Naive B cell (primary cell): ENCODE measurements at regions not wholly inside any gene's neighbourhood (a gene's known extent, or its start where the extent isn't known, plus 50 kb on each side); places are given as distances from the start of the nearest gene placed in this dataset.

Experiments
- ATAC-seq, 2 donors: fragments of 150-1000 bp; cut with Tn5 transposase; 2 replicates each; pipeline ENCODE4 v1.10.0; 2021; ENCODE audit warnings: low read depth in 2 of 2, mild to moderate bottlenecking in 2 of 2, moderate library complexity in 2 of 2
- DNase-seq: peaks from one replicate; pipeline ENCODE4 v3.0.0; 2022
- H3K27ac Mint-ChIP-seq, 6 donors: one replicate each; pipeline ENCODE4 v1.8.0; 2020 to 2022; ENCODE audit warnings: mild to moderate bottlenecking in 6 of 6, mixed read lengths in 6 of 6, moderate library complexity in 5 of 6, inconsistent platforms in 2 of 6
- H3K27me3 Mint-ChIP-seq, 3 donors: one replicate each; pipeline ENCODE4 v1.8.0; 2021 to 2022; ENCODE audit warnings: mixed read lengths in 3 of 3, mild to moderate bottlenecking in 1 of 3
- H3K36me3 Mint-ChIP-seq, 2 donors: one replicate each; pipeline ENCODE4 v1.8.0; 2020 to 2022; ENCODE audit warnings: mixed read lengths in 2 of 2, inconsistent platforms in 1 of 2, mild to moderate bottlenecking in 1 of 2
- H3K4me1 Mint-ChIP-seq, 3 donors: one replicate each; pipeline ENCODE4 v1.8.0; 2020 to 2022; ENCODE audit warnings: mixed read lengths in 3 of 3, inconsistent platforms in 1 of 3, mild to moderate bottlenecking in 1 of 3, moderate library complexity in 1 of 3
- H3K4me3 Mint-ChIP-seq, 8 donors: one replicate each; pipeline ENCODE4 v1.8.0; 2020 to 2022; ENCODE audit warnings: mild to moderate bottlenecking in 8 of 8, mixed read lengths in 8 of 8, moderate library complexity in 8 of 8, inconsistent platforms in 2 of 8
- H3K9me3 Mint-ChIP-seq, 7 donors: one replicate each; pipeline ENCODE4 v1.8.0; 2020 to 2022; ENCODE audit warnings: mixed read lengths in 7 of 7, mild to moderate bottlenecking in 5 of 7, inconsistent platforms in 2 of 7, moderate library complexity in 1 of 7

DNA sequence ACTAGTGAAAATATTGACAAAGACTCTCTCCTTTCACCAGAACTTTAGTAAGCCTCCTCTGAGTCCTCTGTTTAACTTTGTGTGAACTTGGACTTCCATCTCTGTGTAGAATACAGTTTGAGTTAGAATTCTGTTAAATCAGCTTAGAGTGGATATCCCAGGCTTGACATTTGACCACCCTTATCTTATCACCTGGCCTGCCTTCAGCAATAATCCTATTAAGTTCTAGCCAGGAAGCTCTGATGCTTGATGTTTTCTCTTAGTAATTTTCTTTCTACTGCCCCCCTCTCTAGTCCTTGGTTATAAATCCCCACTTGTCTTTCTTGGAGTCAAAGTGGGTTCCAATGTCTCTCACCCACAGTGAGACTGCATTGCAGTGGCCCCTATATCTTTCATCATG lies 702.7 kb upstream of the GCFC2 start:
- no peak for DNase-seq

DNA sequence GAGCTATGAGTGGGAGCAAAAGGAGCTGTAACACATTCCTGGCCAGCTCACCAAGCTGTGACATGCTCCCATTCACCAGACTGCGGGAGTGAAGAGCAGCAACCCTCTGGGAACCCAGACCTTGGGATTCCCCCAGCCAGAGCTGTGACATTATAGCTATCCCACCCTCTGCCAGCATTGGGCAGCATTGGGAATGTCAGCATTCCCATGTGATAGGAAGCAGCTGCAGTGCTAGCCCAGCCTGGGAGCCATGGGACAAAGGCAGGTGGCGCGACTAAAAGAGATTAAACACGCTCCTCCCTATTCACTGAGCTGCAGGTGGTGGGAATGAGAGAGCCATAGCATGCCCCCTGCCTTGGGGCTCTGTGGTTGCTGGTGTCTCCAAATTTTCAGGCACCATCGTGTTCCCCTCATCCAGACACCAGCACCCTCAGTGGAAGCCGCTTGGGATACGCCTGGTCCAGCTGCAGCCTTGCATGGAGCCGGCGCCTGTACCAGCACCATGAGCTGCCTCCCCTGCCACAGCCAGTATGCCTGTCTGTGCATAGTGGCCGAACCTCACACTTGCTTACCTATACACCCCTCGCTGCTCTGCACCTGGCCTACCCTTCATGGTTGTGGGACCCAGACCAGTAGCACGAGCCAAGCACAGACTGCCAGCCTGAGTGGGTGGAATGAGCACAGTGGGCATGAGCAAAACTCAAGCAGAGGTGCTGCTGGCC lies 695.6 kb upstream of the GCFC2 start:
- DNase-seq, result no peak
- Mint-ChIP-seq H3K27me3 (no peaks in the 10 kb centered on the region), H3K36me3 (no peaks in the 10 kb centered on the region), H3K9me3 (peaks cover under 1 to 17% (median 4%) of the 10 kb centered on the region in 7 donors), H3K27ac (no peak overlapping the region), H3K4me3 (no peak overlapping the region), H3K4me1 (no peaks in the 10 kb centered on the region)
- ATAC-seq, result no peak

More for the DNA sequence above, 702.7 kb upstream of the GCFC2 start:
- no peaks in the 10 kb centered on the region for H3K27me3 Mint-ChIP-seq
- no peak for ATAC-seq
- no peak overlapping the region for H3K27ac Mint-ChIP-seq
- H3K9me3 Mint-ChIP-seq, result peaks cover 2 to 8% (median 5%) of the 10 kb centered on the region in 7 donors
- no peaks in the 10 kb centered on the region for H3K36me3 Mint-ChIP-seq
- no peaks in the 10 kb centered on the region for H3K4me1 Mint-ChIP-seq
- no peak overlapping the region for H3K4me3 Mint-ChIP-seq

DNA sequence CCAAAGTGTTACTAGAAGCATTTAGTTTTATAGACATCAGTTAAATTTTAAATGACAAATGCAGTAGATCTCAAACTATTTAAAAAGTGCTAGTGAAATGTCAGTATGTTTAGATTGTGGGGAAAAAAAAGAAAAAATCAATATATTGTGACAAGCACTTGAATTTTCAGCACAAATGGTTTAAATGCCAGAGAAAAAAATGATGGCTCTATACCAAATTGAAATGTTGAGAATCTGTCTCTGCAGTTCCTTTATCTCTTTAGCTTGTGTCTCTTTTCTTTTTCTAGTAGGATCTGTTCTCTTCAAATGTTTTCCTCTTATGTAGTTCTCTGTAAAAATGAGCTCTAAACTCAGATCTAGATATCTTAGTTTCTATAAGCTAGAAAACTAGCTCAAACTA lies 682.6 kb upstream of the GCFC2 start:
- Mint-ChIP-seq H3K27me3 (no peaks in the 10 kb centered on the region), H3K36me3 (no peaks in the 10 kb centered on the region), H3K9me3 (peaks cover 0 to 6% (median 0%) of the 10 kb centered on the region in 7 donors), H3K4me3 (no peak overlapping the region), H3K4me1 (no peaks in the 10 kb centered on the region), H3K27ac (no peak overlapping the region)
- DNase-seq, result no peak
- no peak for ATAC-seq

DNA sequence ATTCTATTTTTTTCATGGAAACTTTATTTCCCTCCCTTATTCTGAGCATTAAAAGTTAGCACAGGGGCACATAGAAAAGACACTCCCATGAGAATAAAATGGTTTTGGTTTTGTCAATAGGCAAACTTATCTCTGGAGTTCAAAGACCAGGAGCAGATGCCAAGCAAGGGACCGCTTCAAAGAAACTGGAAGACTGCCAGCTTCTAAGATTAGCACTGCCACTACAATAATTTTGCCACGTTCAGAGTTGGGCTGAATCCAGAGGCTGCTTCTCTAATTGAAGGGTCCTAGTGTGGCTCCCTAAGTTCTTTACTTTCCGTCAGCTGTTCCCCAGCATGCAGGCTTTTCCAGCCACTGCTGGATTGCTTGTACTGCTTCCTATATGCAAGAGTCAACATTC lies 681.0 kb upstream of the GCFC2 start:
- Mint-ChIP-seq H3K9me3 (peaks cover 0 to 3% (median 0%) of the 10 kb centered on the region in 7 donors), H3K27me3 (no peaks in the 10 kb centered on the region), H3K36me3 (no peaks in the 10 kb centered on the region), H3K4me3 (no peak overlapping the region), H3K4me1 (no peaks in the 10 kb centered on the region), H3K27ac (no peak overlapping the region)
- DNase-seq, result no peak
- ATAC-seq, result no peak

DNA sequence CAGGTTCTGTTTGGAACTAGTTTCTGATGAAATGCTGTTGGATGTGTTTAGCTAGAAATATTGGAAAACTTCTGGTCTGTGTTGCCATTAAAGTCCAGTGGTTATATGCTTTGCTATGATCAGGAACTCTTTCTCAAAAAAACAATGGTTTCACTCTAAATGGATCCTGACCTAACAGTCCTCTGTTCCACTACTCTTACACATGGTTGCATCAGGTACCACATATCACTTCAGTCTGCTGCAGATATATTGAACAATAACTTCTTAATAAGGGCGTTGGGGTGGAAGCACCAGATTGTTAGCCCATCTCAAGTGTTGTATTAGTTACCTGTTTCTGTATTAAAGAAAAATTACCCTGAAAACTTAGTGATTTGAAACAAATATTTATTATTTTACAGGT lies 676.6 kb upstream of the GCFC2 start:
- no peaks in the 10 kb centered on the region for H3K27me3 Mint-ChIP-seq
- no peak overlapping the region for H3K27ac Mint-ChIP-seq
- no peaks in the 10 kb centered on the region for H3K36me3 Mint-ChIP-seq
- H3K9me3 Mint-ChIP-seq, result peaks cover 0 to 9% (median 0%) of the 10 kb centered on the region in 7 donors
- H3K4me1 Mint-ChIP-seq, result no peaks in the 10 kb centered on the region
- no peak for DNase-seq
- ATAC-seq, result no peak
- no peak overlapping the region for H3K4me3 Mint-ChIP-seq

DNA sequence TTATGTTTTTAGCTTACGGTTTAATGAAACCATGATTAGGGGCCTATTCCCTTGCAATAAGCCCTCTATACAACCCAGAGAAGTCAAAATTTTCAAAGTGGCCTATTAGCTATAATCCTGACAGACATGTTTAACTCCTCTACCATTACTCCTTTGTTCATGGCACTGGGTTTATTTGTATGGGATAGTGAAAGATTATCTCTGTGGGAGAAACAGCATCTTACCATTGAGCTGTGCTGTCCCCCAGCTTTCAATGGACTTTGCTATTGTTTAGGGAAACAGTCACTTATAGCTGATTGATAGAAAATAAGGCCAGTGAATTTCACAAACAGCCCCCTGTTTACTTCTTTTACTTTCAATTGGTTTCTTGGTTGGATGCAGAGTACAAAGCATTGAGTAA lies 675.2 kb upstream of the GCFC2 start:
- ATAC-seq (no peak), DNase-seq (no peak)
- Mint-ChIP-seq H3K27ac (no peak overlapping the region), H3K27me3 (no peaks in the 10 kb centered on the region), H3K9me3 (peaks cover 0 to 9% (median 0%) of the 10 kb centered on the region in 7 donors), H3K4me1 (no peaks in the 10 kb centered on the region), H3K36me3 (no peaks in the 10 kb centered on the region), H3K4me3 (no peak overlapping the region)

DNA sequence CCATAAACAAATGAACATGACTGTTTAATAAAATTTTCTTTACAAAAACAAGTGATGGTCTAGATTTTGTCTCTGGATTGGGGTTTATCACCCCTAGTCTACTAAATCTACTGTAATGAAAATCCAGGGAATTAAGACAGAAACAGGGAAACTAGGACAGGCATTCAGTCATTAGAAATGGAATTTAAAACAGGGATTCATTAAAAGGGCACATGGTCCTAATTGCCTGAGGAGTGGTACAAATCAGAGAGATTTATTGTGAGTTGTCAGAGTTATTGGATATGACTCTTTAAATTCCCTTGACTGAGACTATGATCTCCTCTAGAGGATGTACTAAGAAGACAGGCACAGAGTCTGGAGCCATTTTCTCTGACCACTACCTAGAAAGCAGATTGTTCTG lies 670.9 kb upstream of the GCFC2 start:
- Mint-ChIP-seq H3K4me1 (no peaks in the 10 kb centered on the region), H3K9me3 (peaks cover 0 to 9% (median 0%) of the 10 kb centered on the region in 7 donors), H3K27ac (no peak overlapping the region), H3K4me3 (no peak overlapping the region), H3K27me3 (no peaks in the 10 kb centered on the region), H3K36me3 (no peaks in the 10 kb centered on the region)
- ATAC-seq, result no peak
- no peak for DNase-seq

DNA sequence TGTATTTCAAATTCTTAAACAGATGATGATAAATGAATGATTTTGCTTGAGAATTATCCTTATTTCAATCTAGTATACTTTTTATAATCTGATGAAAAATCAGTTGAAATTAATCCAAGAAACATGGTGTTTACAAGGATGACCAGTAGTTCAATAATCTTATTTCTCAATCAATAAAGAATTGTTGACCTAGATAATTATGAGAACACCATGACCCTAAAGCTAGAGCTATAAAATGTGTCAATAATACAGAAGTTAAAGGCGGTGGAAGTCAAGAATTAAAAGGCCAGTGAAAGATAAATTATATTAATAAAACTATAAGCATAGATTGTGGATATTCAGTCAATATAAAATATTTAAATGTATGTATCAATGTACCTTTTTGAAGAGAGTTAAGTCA lies 667.4 kb upstream of the GCFC2 start:
- Mint-ChIP-seq H3K27me3 (no peaks in the 10 kb centered on the region), H3K4me1 (no peaks in the 10 kb centered on the region), H3K36me3 (no peaks in the 10 kb centered on the region), H3K9me3 (peaks cover 0 to 4% (median 0%) of the 10 kb centered on the region in 7 donors), H3K4me3 (no peak overlapping the region), H3K27ac (no peak overlapping the region)
- DNase-seq (no peak), ATAC-seq (no peak)

DNA sequence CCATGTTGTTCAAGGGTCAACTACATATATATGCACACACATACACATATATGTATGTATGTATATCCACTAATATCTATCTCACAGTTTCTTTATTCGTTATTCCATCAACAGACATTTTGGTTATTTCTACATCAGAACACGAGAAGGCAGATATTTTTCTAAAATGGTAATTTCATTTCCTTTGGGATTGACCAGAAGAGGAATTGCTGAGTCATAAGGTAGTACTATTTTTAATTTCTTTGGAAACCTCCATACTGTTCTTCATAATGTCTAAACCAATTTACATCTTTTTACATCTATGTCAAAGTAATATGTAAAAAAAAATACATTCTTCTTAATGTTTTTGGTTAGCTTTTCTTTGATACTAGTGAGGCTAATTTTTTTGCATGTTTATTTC lies 630.7 kb upstream of the GCFC2 start:
- no peaks in the 10 kb centered on the region for H3K4me1 Mint-ChIP-seq
- no peak overlapping the region for H3K4me3 Mint-ChIP-seq
- H3K36me3 Mint-ChIP-seq, result no peaks in the 10 kb centered on the region
- H3K27ac Mint-ChIP-seq, result no peak overlapping the region
- H3K9me3 Mint-ChIP-seq, result peaks cover 0 to 12% (median 4%) of the 10 kb centered on the region in 7 donors
- no peaks in the 10 kb centered on the region for H3K27me3 Mint-ChIP-seq
- no peak for ATAC-seq
- DNase-seq, result no peak

DNA sequence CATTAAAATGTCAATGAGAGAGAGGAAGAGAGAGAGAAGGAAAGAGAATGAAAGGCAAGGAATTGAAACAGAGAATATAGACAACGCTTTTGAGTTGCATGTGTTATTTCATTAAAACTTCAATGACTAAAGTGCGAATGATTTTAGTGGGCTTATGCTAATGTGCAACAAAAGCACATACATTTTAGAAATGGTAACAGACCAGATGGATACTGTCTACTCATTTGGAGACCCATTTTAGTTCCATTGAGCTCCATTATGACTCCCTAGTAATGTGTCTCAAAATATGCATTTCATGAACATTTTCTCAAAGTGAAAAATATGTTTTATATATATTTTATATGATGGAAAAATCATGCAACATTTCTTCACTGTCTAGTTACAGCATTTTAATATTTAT lies 622.2 kb upstream of the GCFC2 start:
- no peak for ATAC-seq

DNA sequence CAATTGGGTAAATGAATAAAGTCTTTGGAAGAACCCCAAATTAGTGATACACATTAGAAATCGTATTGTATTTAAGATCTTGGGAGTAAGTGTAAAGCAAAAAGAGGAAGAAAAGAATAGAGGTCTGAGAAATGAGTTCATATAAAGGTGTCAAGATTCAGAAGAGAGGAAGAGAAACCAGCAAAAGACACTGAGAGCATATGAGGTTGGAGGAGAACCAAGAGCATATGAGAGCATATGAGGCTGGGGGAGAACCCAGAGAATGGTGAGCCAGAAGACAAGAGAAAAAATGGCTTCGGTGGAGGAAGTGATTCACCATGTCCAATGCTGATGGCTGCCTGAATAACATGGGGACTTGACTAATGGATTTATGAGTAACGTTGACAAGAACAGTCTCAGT lies 620.1 kb upstream of the GCFC2 start:
- Mint-ChIP-seq H3K4me1 (no peaks in the 10 kb centered on the region), H3K27me3 (no peaks in the 10 kb centered on the region), H3K36me3 (no peaks in the 10 kb centered on the region), H3K27ac (no peak overlapping the region), H3K9me3 (peaks cover 1 to 13% (median 5%) of the 10 kb centered on the region in 7 donors), H3K4me3 (no peak overlapping the region)
- DNase-seq (no peak), ATAC-seq (no peak)

More for the DNA sequence above, 622.2 kb upstream of the GCFC2 start:
- Mint-ChIP-seq H3K27ac (no peak overlapping the region), H3K36me3 (no peaks in the 10 kb centered on the region), H3K4me3 (no peak overlapping the region), H3K9me3 (peaks cover 1 to 13% (median 5%) of the 10 kb centered on the region in 7 donors), H3K4me1 (no peaks in the 10 kb centered on the region), H3K27me3 (no peaks in the 10 kb centered on the region)
- DNase-seq, result no peak

DNA sequence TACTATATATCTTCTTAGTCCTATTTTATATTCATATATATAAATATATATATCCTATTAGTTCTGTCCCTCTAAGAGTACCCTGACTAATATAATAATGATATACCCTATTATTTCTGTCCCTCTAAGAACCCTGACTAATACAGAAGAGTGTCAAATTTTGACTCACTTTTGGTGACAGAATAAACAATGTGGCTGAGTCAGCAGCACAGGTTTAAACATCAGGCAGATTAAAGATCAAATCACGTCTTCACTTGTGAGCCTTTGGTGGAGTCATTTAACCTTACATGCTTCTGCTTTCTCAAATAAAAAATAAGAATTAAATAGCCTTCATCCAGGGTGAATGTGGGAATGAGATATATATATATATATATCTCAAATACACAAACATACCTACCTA lies 615.9 kb upstream of the GCFC2 start:
- Mint-ChIP-seq H3K9me3 (peaks cover 0 to 9% (median 2%) of the 10 kb centered on the region in 7 donors), H3K27ac (no peak overlapping the region), H3K36me3 (no peaks in the 10 kb centered on the region), H3K27me3 (no peaks in the 10 kb centered on the region), H3K4me1 (no peaks in the 10 kb centered on the region), H3K4me3 (no peak overlapping the region)
- DNase-seq, result no peak
- no peak for ATAC-seq

DNA sequence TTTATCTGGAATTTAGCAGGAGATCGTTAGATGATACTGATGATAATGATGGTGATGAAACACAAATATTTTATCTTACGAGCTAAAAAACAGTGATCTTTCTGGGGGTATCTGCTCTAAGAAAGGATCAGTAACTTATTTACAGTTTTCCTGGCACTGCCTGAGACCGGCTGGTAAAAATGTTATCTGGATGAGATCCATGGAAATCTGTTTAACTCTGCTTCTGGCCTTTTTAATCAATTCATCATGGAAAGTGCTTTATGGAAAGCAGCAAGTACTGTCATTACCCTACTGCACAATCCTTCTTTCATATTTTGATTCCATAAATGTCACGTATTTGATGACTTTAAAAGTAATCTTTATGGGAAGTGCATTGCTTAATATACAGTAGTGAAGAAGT lies 612.7 kb upstream of the GCFC2 start:
- ATAC-seq, result no peak
- Mint-ChIP-seq H3K36me3 (no peaks in the 10 kb centered on the region), H3K9me3 (peaks cover 0 to 16% (median 4%) of the 10 kb centered on the region in 7 donors), H3K4me1 (no peaks in the 10 kb centered on the region), H3K27me3 (no peaks in the 10 kb centered on the region), H3K27ac (no peak overlapping the region), H3K4me3 (no peak overlapping the region)
- no peak for DNase-seq

DNA sequence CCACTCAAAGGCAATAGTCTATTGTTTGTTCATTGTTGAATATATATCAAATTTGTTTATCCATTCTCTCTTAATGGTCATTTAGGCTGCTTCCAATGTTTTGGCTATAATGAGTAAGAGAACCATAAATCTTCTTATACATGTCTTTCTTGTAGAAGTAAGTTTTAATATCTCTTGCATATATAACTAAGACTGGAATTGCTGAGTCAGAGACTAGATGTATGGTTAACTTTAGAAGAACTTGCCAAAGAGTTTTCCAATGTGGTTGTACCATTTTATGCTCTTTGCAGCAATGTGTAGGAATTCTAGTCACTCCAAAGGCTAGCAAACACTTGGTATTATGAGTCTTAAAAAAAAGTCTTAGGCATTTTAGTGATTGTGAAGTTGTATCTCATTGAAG lies 610.0 kb upstream of the GCFC2 start:
- peaks cover 1 to 20% (median 6%) of the 10 kb centered on the region in 7 donors for H3K9me3 Mint-ChIP-seq

More for the DNA sequence above, 610.0 kb upstream of the GCFC2 start:
- Mint-ChIP-seq H3K4me3 (no peak overlapping the region), H3K27ac (no peak overlapping the region), H3K4me1 (no peaks in the 10 kb centered on the region), H3K36me3 (no peaks in the 10 kb centered on the region), H3K27me3 (no peaks in the 10 kb centered on the region)
- ATAC-seq (no peak), DNase-seq (no peak)
